H1 (cell line): ENCODE measurements at regions not wholly inside any gene's neighbourhood (a gene's known extent, or its start where the extent isn't known, plus 50 kb on each side); places are given as distances from the start of the nearest gene placed in this dataset.

ENCODE experiments used
- CTCF ChIA-PET: fragments of 300-600 bp; sonication (Branson Sonifier 250); formaldehyde crosslinking; loops from one replicate; lab custom pipeline; 2021; ENCODE audit not compliant: partially characterized antibody; lab: Charles Lee
- POLR2A ChIA-PET: fragments of 300-600 bp; sonication (Branson Sonifier 250); formaldehyde crosslinking; loops from one replicate; lab custom pipeline; 2021; ENCODE audit warnings: inconsistent platforms; ENCODE audit not compliant: partially characterized antibody; lab: Charles Lee
- DNase-seq, 2 experiments: peaks; one replicate each; pipeline versions ENCODE4 v3.0.0 to v3.0.0-alpha.2; 2010 to 2022; ENCODE audit warnings: low spot score in 2 of 2, low read depth in 1 of 2, mixed read lengths in 1 of 2
- FAIRE-seq: peaks from 2 replicates; lab custom pipeline; 2011; peaks lifted over from hg19 to GRCh38; lab: Jason Lieb, UNC
- H2AFZ ChIP-seq: 2 replicates; pipeline ENCODE4 v1.8.1; 2012; ENCODE audit warnings: low read length, inconsistent platforms
- H2AK5ac ChIP-seq: 2 replicates; pipeline ENCODE4 v1.6.1; 2013; ENCODE audit warnings: low read depth, low read length
- H2BK120ac ChIP-seq: replicated peaks from 2 replicates; pipeline ENCODE3; 2013; ENCODE audit warnings: low read depth, low read length, inconsistent platforms
- H2BK12ac ChIP-seq: 2 replicates; pipeline ENCODE4 v1.6.1; 2013; ENCODE audit warnings: low read depth, low read length
- H2BK15ac ChIP-seq: 2 replicates; pipeline ENCODE4 v1.6.1; 2013; ENCODE audit warnings: low read length
- H2BK20ac ChIP-seq: 2 replicates; pipeline ENCODE4 v1.6.1; 2013; ENCODE audit warnings: low read length
- H2BK5ac ChIP-seq: 2 replicates; pipeline ENCODE4 v1.6.1; 2013; ENCODE audit warnings: low read depth, low read length
- H3K14ac ChIP-seq: 2 replicates; pipeline ENCODE4 v1.6.1; 2013; ENCODE audit warnings: inconsistent platforms; ENCODE audit not compliant: insufficient read length
- H3K18ac ChIP-seq: 2 replicates; pipeline ENCODE4 v1.6.1; 2013; ENCODE audit warnings: low read length; ENCODE audit errors: extremely low read depth
- H3K23ac ChIP-seq: 2 replicates; pipeline ENCODE4 v1.6.1; 2013; ENCODE audit warnings: inconsistent platforms; ENCODE audit not compliant: insufficient read length
- H3K23me2 ChIP-seq: 2 replicates; pipeline ENCODE4 v1.6.1; 2013; ENCODE audit warnings: low read depth, low read length
- H3K27ac ChIP-seq: 2 replicates; pipeline ENCODE4 v1.6.1; 2011; ENCODE audit warnings: low read depth, low read length, inconsistent platforms
- H3K27me3 ChIP-seq, 4 experiments: replicated peaks in 1 of 4; 1 replicate in 1 of 4; 2 replicates in 3 of 4; pipeline versions ENCODE4 v1.6.1 to v1.8.1; 2011 to 2013; ENCODE audit warnings: low read length in 3 of 4, mild to moderate bottlenecking in 3 of 4, inconsistent platforms in 2 of 4, mixed read lengths in 2 of 4, moderate library complexity in 1 of 4; ENCODE audit not compliant: control insufficient read depth in 3 of 4, insufficient read depth in 3 of 4; ENCODE audit errors: extremely low read depth in 1 of 4
- H3K36me3 ChIP-seq, 4 experiments: 2 replicates each; pipeline versions ENCODE4 v1.6.1 to v1.8.1; 2011 to 2013; ENCODE audit warnings: mild to moderate bottlenecking in 4 of 4, low read length in 3 of 4, moderate library complexity in 2 of 4, control low read depth in 1 of 4, inconsistent platforms in 1 of 4; ENCODE audit not compliant: insufficient read depth in 4 of 4, control insufficient read depth in 2 of 4
- H3K4ac ChIP-seq: replicated peaks from 2 replicates; pipeline ENCODE3; 2013; ENCODE audit warnings: low read length, low read depth, mixed read lengths, inconsistent platforms; ENCODE audit not compliant: insufficient read length
- H3K4me1 ChIP-seq, 4 experiments: replicated peaks in 1 of 4; 1 replicate in 1 of 4; 2 replicates in 3 of 4; pipeline versions ENCODE4 v1.6.1 to v1.8.1; 2011 to 2013; ENCODE audit warnings: low read length in 3 of 4, inconsistent platforms in 2 of 4, mixed read lengths in 1 of 4; ENCODE audit not compliant: insufficient read depth in 4 of 4, control insufficient read depth in 3 of 4
- H3K4me2 ChIP-seq, 2 experiments: 2 replicates each; pipeline versions ENCODE4 v1.6.1 to v1.8.1; 2011 to 2013; ENCODE audit warnings: low read depth in 2 of 2, low read length in 2 of 2, control low read depth in 1 of 2, inconsistent platforms in 1 of 2, mild to moderate bottlenecking in 1 of 2; ENCODE audit not compliant: insufficient read depth in 1 of 2
- H3K4me3 ChIP-seq, 4 experiments: fragments of 200-600, 300-600 bp in 1 of 4; sonication (generic), shearing (Covaris generic), sonication (Bioruptor Twin) in 1 of 4; 2 replicates each; pipeline versions ENCODE4 v1.5.1 to v1.8.1; 2011 to 2016; ENCODE audit warnings: low read length in 4 of 4, low read depth in 3 of 4, control low read depth in 2 of 4, inconsistent platforms in 2 of 4, mild to moderate bottlenecking in 2 of 4, mixed read lengths in 1 of 4, moderate library complexity in 1 of 4; ENCODE audit not compliant: insufficient read depth in 2 of 4; ENCODE audit errors: extremely low read depth in 1 of 4
- H3K56ac ChIP-seq: replicated peaks from 2 replicates; pipeline ENCODE3; 2013; ENCODE audit warnings: low read depth, mild to moderate bottlenecking, mixed read lengths, low read length, inconsistent platforms; ENCODE audit not compliant: insufficient read length
- H3K79me1 ChIP-seq: 2 replicates; pipeline ENCODE4 v1.6.1; 2013; ENCODE audit warnings: low read depth, low read length, control low read depth
- H3K79me2 ChIP-seq, 2 experiments: 2 replicates each; pipeline versions ENCODE4 v1.6.1 to v1.8.1; 2012 to 2013; ENCODE audit warnings: low read length in 2 of 2, mild to moderate bottlenecking in 2 of 2, inconsistent platforms in 1 of 2; ENCODE audit not compliant: insufficient read depth in 2 of 2, control insufficient read depth in 1 of 2
- H3K9ac ChIP-seq, 4 experiments: replicated peaks in 1 of 4; 1 replicate in 1 of 4; 2 replicates in 3 of 4; pipeline versions ENCODE4 v1.6.1 to v1.8.1; 2011 to 2013; ENCODE audit warnings: low read depth in 3 of 4, low read length in 3 of 4, control low read depth in 2 of 4, mild to moderate bottlenecking in 2 of 4, moderate library complexity in 2 of 4, inconsistent platforms in 1 of 4; ENCODE audit errors: extremely low read depth in 1 of 4
- H3K9me3 ChIP-seq, 2 experiments: 2 replicates each; pipeline versions ENCODE4 v1.6.1 to v1.8.1; 2012 to 2013; ENCODE audit warnings: mild to moderate bottlenecking in 2 of 2, moderate library complexity in 2 of 2, control low read depth in 1 of 2, inconsistent platforms in 1 of 2, low read depth in 1 of 2, low read length in 1 of 2, mixed read lengths in 1 of 2; ENCODE audit not compliant: insufficient read depth in 2 of 2
- H4K20me1 ChIP-seq, 2 experiments: replicated peaks in 1 of 2; 2 replicates each; pipeline versions ENCODE3 to v1.8.1; 2011 to 2013; ENCODE audit warnings: inconsistent platforms in 2 of 2, low read length in 2 of 2, mild to moderate bottlenecking in 1 of 2; ENCODE audit not compliant: insufficient read depth in 2 of 2, control insufficient read depth in 1 of 2
- H4K5ac ChIP-seq: 2 replicates; pipeline ENCODE4 v1.6.1; 2013; ENCODE audit warnings: low read length, low read depth, mixed read lengths, inconsistent platforms; ENCODE audit not compliant: insufficient read length
- H4K8ac ChIP-seq: 2 replicates; pipeline ENCODE4 v1.8.0; 2013; ENCODE audit warnings: mild to moderate bottlenecking, moderate library complexity, low read length, inconsistent platforms; ENCODE audit not compliant: insufficient read depth; ENCODE audit errors: extremely low read depth
- H4K91ac ChIP-seq: replicated peaks from 2 replicates; pipeline ENCODE3; 2013; ENCODE audit warnings: low read length, mixed read lengths, inconsistent platforms; ENCODE audit not compliant: insufficient read length
- RBBP5 ChIP-seq: IDR thresholded peaks from 2 replicates; pipeline ENCODE4 v1.7.1; 2012; ENCODE audit warnings: low read depth, mild to moderate bottlenecking, inconsistent platforms, low read length, moderate library complexity, borderline replicate concordance
- WGBS, 2 experiments: shearing (Covaris generic) in 1 of 2; methylation state at CpG; one replicate each; pipeline versions ENCODE4 v1.1.6 to v1.1.7; 2013 to 2015; ENCODE audit warnings: low lambda C conversion rate in 2 of 2, mixed read lengths in 2 of 2, inconsistent platforms in 1 of 2, low coverage in 1 of 2, missing lambda C conversion rate in 1 of 2; ENCODE audit not compliant: insufficient replicate concordance in 2 of 2, insufficient coverage in 1 of 2, insufficient read length in 1 of 2; ENCODE audit errors: extremely low coverage in 1 of 2, missing lambda C conversion rate in 1 of 2; 5-methylcytosine and 5-hydroxymethylcytosine counted together

- Histone ChIP-seq H3K23ac (no peak overlapping the region), H3K4me2 (no peak overlapping the region), H3K4me3 (no peak overlapping the region), H3K79me2 (no peaks in the 10 kb centered on the region), H3K18ac (no peak overlapping the region), H3K23me2 (no peaks in the 10 kb centered on the region), H2BK15ac (no peak overlapping the region), H3K79me1 (no peaks in the 10 kb centered on the region), H3K4ac (no peak overlapping the region), H2AFZ (no peak overlapping the region), H3K14ac (no peak overlapping the region), H3K27ac (no peak overlapping the region), H4K91ac (no peak overlapping the region), H3K56ac (no peak overlapping the region), H3K9me3 (no peaks in the 10 kb centered on the region), H2AK5ac (no peak overlapping the region), H4K5ac (no peak overlapping the region), H3K36me3 (no peaks in the 10 kb centered on the region), H3K9ac (no peak overlapping the region), H3K4me1 (no peaks in the 10 kb centered on the region), H2BK5ac (no peak overlapping the region), H2BK120ac (no peak overlapping the region), H4K8ac (no peak overlapping the region), H2BK20ac (no peak overlapping the region), H4K20me1 (no peaks in the 10 kb centered on the region), H3K27me3 (no peaks in the 10 kb centered on the region), H2BK12ac (no peak overlapping the region)
- no peak for TF ChIP-seq RBBP5
- 87% methylated on average over 2 of the region's 2 CpGs; no CpG with 5 or more reads in 1 of the 2 experiments for WGBS, 2 experiments
- FAIRE-seq (no peak), DNase-seq (no peak)
- ChIA-PET POLR2A (no interaction called here), CTCF (no interaction called here)
Measured at GRCh38 chr21:19343711-19344110, 940.1 kb upstream of the TMPRSS15 start.
